Type B pancreatic cell (in vitro differentiated cells): ENCODE measurements at regions not wholly inside any gene's neighbourhood (a gene's known extent, or its start where the extent isn't known, plus 50 kb on each side); places are given as distances from the start of the nearest gene placed in this dataset.

Experiments used
- DNase-seq: peaks from one replicate; pipeline ENCODE4 v3.0.0; 2021; ENCODE audit warnings: mixed read lengths; ENCODE audit not compliant: unreplicated experiment; ENCODE audit errors: extremely low spot score
- H3K27ac Mint-ChIP-seq: 2 replicates; pipeline ENCODE4 v1.8.0; 2021; ENCODE audit warnings: mild to moderate bottlenecking, mixed read lengths
- H3K27me3 Mint-ChIP-seq: 2 replicates; pipeline ENCODE4 v1.8.0; 2021; ENCODE audit warnings: mixed read lengths
- H3K36me3 Mint-ChIP-seq: 2 replicates; pipeline ENCODE4 v1.8.0; 2021; ENCODE audit warnings: mixed read lengths
- H3K4me1 Mint-ChIP-seq: one replicate; pipeline ENCODE4 v1.8.0; 2021; ENCODE audit warnings: mixed read lengths; ENCODE audit not compliant: unreplicated experiment
- H3K4me3 Mint-ChIP-seq: 2 replicates; pipeline ENCODE4 v1.8.0; 2021; ENCODE audit warnings: mild to moderate bottlenecking, mixed read lengths
- H3K9me3 Mint-ChIP-seq: 2 replicates; pipeline ENCODE4 v1.8.0; 2021; ENCODE audit warnings: mixed read lengths
- TF ChIP-seq, protein P1 (sequence below): fragments of 200-600 bp; sonication (generic); conservative IDR thresholded peaks from 2 replicates; pipeline ENCODE4 v1.5.0; 2021; ENCODE audit warnings: antibody characterized with exemption, mild to moderate bottlenecking

DNA sequence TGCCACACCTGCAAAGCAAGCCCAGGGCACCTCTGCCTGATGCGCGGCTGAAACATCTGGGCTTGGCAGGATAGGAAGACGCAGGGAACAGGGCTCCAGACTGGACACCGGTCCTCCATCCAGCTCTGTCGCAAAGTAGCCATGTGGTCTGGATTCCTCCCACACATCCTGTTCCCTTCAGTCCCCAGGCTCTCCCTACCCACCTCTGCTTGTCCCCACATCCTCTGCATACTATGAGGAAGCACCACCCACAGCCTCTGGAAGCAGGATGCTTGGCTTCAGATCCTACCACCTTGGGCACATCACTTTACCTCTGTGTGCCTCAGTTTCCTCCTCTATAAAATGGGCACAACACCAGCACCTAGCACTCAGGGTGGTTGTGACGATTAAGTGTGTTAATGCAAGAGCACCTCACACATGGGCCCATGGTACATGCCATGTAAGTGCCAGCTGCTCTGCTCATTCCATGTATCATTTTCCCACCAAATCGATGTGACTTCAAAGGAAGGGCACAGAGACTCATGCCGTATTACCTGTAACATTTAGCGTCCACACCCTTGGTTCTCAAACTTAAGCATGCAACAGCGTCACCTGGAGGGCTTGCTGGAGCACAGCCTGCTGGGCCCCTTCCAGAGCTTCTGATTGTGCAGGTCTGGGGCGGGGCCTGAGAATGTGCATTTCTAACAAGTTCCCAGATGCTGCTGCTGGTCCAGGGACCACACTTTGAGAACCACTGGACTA is 138.6 kb upstream of the SDK2 start:
- Mint-ChIP-seq H3K4me3 (no peak overlapping the region), H3K4me1 (peaks cover 23% of the 10 kb centered on the region), H3K27me3 (peaks cover 29% of the 10 kb centered on the region), H3K9me3 (no peaks in the 10 kb centered on the region), H3K27ac (no peak overlapping the region), H3K36me3 (no peaks in the 10 kb centered on the region)
- no peak for DNase-seq
- TF ChIP-seq, protein P1, sequence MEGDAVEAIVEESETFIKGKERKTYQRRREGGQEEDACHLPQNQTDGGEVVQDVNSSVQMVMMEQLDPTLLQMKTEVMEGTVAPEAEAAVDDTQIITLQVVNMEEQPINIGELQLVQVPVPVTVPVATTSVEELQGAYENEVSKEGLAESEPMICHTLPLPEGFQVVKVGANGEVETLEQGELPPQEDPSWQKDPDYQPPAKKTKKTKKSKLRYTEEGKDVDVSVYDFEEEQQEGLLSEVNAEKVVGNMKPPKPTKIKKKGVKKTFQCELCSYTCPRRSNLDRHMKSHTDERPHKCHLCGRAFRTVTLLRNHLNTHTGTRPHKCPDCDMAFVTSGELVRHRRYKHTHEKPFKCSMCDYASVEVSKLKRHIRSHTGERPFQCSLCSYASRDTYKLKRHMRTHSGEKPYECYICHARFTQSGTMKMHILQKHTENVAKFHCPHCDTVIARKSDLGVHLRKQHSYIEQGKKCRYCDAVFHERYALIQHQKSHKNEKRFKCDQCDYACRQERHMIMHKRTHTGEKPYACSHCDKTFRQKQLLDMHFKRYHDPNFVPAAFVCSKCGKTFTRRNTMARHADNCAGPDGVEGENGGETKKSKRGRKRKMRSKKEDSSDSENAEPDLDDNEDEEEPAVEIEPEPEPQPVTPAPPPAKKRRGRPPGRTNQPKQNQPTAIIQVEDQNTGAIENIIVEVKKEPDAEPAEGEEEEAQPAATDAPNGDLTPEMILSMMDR: no peak

- H3K27me3 Mint-ChIP-seq: peaks cover 32% of the 10 kb centered on the region
- H3K4me3 Mint-ChIP-seq: no peak overlapping the region
- H3K36me3 Mint-ChIP-seq: no peaks in the 10 kb centered on the region
- no peak overlapping the region for H3K27ac Mint-ChIP-seq
- no peaks in the 10 kb centered on the region for H3K9me3 Mint-ChIP-seq
- TF ChIP-seq, protein P1: no peak
- peaks cover 28% of the 10 kb centered on the region for H3K4me1 Mint-ChIP-seq
- no peak for DNase-seq
These were observed 139.1 kb upstream of the SDK2 start for GRCh38 chr17:73783382-73783766.

- no peaks in the 10 kb centered on the region for H3K36me3 Mint-ChIP-seq
- no peaks in the 10 kb centered on the region for H3K9me3 Mint-ChIP-seq
- TF ChIP-seq, protein P1: no peak
- no peak overlapping the region for H3K27ac Mint-ChIP-seq
- peaks cover 28% of the 10 kb centered on the region for H3K4me1 Mint-ChIP-seq
- peaks cover 34% of the 10 kb centered on the region for H3K27me3 Mint-ChIP-seq
- DNase-seq: no peak
- no peak overlapping the region for H3K4me3 Mint-ChIP-seq
These were observed 139.8 kb upstream of the SDK2 start for GRCh38 chr17:73783945-73784603.

DNA sequence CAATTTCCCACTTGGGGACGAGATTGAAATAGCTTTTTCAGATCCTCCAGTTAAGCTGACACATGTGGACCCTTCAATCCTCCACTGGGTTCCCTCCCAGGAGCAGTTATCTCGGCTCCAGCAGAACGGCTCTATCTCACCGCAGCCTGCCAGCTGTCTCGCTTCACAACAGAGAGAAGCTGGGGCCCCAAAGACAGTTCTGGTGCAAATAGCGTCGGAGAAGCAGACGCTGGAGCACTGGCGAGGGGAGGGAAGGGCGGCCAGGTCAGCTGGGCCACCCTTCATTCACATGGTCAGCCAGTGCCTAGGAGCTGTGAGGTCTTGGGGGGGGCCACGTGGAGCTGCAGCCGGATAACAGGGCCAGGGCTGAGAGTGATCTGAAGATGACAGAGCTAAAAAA is 141.3 kb upstream of the SDK2 start:
- no peak overlapping the region for H3K4me3 Mint-ChIP-seq
- H3K27me3 Mint-ChIP-seq: peaks cover 38% of the 10 kb centered on the region
- TF ChIP-seq, protein P1: no peak

DNA sequence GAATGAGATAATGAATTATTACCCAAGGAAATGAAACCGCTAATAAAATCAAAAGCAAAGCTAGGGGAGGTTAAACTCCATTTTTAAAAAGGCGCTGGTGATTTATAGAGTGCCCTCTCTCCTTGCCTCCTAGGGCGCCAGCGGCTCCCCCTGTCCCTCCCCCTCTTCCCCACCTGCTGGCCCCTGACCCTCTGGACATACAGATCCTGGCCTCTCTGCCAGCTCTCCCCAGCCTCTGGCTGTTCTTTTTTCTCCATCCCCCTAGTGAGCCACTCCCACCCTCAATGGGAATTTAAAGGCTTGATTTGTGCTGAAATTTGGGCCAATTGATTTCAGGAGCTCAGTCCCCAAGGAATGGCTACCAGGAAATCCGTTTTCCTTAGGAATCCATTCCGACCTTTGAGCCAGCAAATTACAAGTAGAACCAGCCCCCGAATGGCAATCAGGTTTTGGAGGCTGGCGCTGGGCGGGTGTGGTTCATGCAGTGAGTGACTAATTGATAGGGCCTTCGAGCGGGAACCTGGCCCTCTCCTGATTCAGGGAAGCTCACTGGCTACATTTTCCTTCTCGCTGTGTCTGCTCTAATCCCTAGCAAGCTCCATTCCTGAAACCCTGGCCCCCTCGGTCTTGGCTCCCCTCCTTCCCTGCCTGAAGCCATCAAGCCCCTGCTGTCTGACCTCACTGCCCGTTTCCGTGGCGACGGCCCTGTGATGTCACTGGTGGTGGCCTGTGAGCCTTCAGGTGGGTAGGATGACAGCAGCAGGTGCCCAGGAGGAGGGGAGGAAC is 141.9 kb upstream of the SDK2 start:
- DNase-seq: no peak
- Mint-ChIP-seq H3K27ac (peak overlapping the region; percentile 62), H3K36me3 (no peaks in the 10 kb centered on the region), H3K4me3 (peak overlapping the region; percentile 45), H3K9me3 (no peaks in the 10 kb centered on the region), H3K4me1 (peaks cover 28% of the 10 kb centered on the region), H3K27me3 (peaks cover 38% of the 10 kb centered on the region)
- TF ChIP-seq, protein P1: no peak

More for the DNA sequence above, 141.3 kb upstream of the SDK2 start:
- no peak for DNase-seq
- Mint-ChIP-seq H3K4me1 (peaks cover 28% of the 10 kb centered on the region), H3K36me3 (no peaks in the 10 kb centered on the region), H3K9me3 (no peaks in the 10 kb centered on the region), H3K27ac (no peak overlapping the region)
